GM19468 (cell line): ENCODE measurements at regions not wholly inside any gene's neighbourhood (a gene's known extent, or its start where the extent isn't known, plus 50 kb on each side); places are given as distances from the start of the nearest gene placed in this dataset.
"Not testable (repeated sequence)": the region's sequence is repeated elsewhere in the genome, so short reads cannot be mapped to it uniquely, and the experiment has no call there.

Source experiments
- ATAC-seq: cut with Tn5 transposase; IDR thresholded peaks from one replicate; pipeline ENCODE4 v1.9.1; 2021; ENCODE audit warnings: mild to moderate bottlenecking, moderate library complexity, moderate number of reproducible peaks; ENCODE audit not compliant: unreplicated experiment; ENCODE audit errors: extremely low read depth

GRCh38 chr6:80543598-80544222 lies 437.2 kb downstream of the BCKDHB start:
- ATAC-seq: no peak

GRCh38 chr6:80543151-80543550 lies 436.7 kb downstream of the BCKDHB start:
- ATAC-seq: no peak

GRCh38 chr6:80541886-80542285 lies 435.4 kb downstream of the BCKDHB start:
- ATAC-seq: no peak

- ATAC-seq: no peak
These were observed 434.7 kb downstream of the BCKDHB start for GRCh38 chr6:80541181-80541580.

GRCh38 chr6:80540700-80541099 lies 434.2 kb downstream of the BCKDHB start:
- ATAC-seq: no peak

- no peak for ATAC-seq
These were observed 430.9 kb downstream of the BCKDHB start for GRCh38 chr6:80537118-80537972.

- ATAC-seq: no peak
These were observed 429.6 kb downstream of the BCKDHB start for GRCh38 chr6:80535914-80536565.

- ATAC-seq: no peak
These were observed 425.5 kb downstream of the BCKDHB start for GRCh38 chr6:80531681-80532619.

GRCh38 chr6:80530103-80530502 lies 423.6 kb downstream of the BCKDHB start:
- no peak for ATAC-seq

GRCh38 chr6:80528115-80528514 lies 421.6 kb downstream of the BCKDHB start:
- no peak for ATAC-seq

- no peak for ATAC-seq
These were observed 421.1 kb downstream of the BCKDHB start for GRCh38 chr6:80527552-80528052.

- ATAC-seq: no peak
These were observed 417.1 kb downstream of the BCKDHB start for GRCh38 chr6:80523531-80523997.

- ATAC-seq: no peak
These were observed 416.5 kb downstream of the BCKDHB start for GRCh38 chr6:80523010-80523409.

GRCh38 chr6:80522576-80522975 lies 416.1 kb downstream of the BCKDHB start:
- ATAC-seq: no peak

- no peak for ATAC-seq
These were observed 413.5 kb downstream of the BCKDHB start for GRCh38 chr6:80519811-80520594.

GRCh38 chr6:80517525-80517924 lies 411.1 kb downstream of the BCKDHB start:
- no peak for ATAC-seq

- not testable (repeated sequence) for ATAC-seq
These were observed 404.1 kb downstream of the BCKDHB start for GRCh38 chr6:80510521-80510920.

- ATAC-seq: no peak
These were observed 402.6 kb downstream of the BCKDHB start for GRCh38 chr6:80508885-80509630.
